NCI-H1930 (cell line): ENCODE measurements at regions not wholly inside any gene's neighbourhood (a gene's known extent, or its start where the extent isn't known, plus 50 kb on each side); places are given as distances from the start of the nearest gene placed in this dataset.

Experiments
- DNase-seq, 2 experiments: peaks; one replicate each; lab custom pipeline; 2025; lab: John Stamatoyannopoulos, UW

DNA sequence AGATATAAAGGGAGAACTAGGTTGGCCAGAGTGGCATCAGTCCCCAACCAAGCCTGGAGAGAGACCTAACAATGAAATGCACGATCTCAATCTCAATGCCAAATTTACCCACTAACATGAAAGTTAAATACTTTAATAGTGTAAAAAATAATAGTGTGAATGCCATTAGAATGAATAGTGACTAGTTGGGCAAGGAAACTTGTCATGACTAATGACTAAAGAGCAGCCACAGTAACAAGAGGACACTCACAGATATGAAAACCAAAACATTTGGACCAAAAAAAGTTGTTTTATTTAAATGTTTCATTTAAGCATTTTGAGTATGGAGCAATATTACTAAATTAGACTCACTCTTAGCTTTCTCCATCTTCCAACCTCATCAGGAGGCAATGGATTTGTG lies 1853.8 kb downstream of the EFNA5 start:
- no peak for DNase-seq

DNA sequence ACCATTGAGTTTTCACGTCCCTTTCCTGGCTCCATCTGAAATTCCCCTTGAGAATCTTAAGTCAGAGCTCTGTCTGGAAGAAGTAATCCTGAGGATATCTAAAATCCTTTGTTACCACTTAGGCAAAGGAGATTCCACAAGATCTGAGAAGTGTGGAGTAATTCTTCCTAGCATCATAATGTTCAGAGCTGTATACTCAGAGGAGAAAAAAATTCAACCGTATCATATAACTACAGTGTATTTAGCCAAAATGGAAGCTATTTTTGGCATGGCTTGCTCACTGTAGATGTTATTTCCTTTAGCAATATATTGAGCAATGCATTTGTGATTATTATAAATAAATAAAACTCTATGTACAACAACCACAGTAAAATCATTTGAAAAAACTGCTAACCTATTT lies 1858.4 kb downstream of the EFNA5 start:
- no peak for DNase-seq

DNA sequence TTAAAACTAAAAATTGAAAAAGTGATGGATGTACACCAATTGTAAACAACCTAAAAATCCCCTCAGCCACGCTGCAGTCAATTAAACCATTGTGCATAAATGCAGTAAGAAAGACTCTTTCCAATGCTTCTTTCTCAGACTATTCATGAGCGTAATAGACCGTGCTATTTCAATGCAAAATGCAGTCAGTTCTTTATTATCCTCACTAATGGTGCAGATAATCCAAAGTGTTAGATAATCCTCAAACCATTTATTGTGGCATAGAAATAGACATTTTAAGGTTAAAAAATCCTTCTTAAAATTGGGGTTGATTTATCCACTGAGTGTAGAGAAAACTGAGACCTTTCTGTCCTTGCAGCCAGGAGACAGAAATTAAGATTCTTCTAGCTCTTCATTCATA lies 1862.8 kb downstream of the EFNA5 start:
- DNase-seq, result no peak

DNA sequence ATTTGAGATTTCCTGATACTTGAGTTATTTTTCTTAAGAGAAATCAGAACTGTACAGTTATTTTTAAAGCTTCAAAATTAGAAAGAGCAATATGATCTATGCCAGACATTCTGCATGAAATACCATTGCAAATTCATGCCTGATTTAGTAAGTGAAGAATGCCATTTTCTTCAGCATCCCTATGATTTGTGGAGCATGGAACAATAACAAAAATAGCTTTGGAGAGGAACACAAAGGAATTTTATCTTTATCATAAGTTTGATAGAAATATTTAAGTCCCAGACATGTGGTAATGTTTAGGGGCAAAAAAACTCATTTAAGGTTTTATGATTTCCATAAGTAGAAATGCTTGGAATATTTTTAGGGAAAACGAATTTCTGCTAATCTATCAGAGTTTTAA lies 1863.4 kb downstream of the EFNA5 start:
- no peak for DNase-seq

DNA sequence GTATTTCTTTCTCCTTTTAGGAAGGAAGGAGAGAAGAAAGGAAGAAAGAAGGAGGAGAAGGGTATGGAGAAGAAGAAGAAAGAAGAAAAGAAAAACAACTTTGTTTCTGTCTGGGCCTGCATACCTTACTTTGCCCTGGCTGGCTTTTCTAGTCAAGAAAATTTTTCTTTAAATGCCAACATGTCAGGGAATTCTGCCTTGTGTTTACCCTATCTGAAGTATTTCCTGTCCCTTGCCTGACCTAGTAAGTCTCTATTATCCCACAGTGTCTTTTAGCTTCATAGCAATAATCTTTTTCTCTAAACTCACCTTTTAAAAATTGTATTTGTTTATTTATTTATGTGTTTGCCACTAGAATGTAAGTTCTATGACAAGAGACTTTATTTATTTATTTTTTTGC lies 1864.1 kb downstream of the EFNA5 start:
- DNase-seq, result no peak

DNA sequence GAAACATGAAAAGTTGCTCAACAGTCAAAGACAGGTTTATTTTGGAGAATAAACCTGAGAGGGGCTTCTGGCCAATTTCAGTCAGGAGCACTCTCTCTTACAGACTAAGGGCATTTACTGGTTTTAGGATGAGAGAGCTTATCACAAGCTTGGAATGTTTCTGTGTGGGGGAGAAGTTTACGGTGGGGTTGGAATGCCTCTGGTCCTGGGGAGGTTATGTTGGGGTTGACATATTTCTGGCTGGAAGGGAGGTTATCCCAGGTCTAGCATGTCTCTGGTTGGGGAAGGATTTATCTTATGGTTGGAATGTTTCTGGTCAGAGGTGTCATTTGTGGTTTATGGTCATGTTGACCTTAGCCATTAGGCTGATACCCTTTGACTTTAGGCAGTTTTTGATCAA lies 1867.3 kb downstream of the EFNA5 start:
- no peak for DNase-seq

DNA sequence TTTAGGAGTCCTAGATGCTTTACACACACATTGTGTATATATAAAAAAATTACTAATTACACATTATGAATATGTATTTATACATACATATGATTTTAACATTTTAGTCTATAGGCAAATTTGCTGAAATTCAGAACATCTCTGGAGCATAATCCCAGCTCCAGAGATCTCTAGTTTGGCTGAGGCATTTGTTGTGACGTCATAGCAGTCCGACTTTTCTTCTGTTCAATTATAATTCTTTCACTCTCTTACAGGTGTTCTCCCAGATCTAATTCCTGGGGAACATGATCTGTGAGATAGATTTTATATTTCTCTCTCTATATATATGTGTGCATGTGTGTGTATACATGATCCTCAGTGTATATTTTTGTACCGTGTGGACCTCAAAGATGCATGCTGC lies 1876.2 kb downstream of the EFNA5 start:
- no peak for DNase-seq

DNA sequence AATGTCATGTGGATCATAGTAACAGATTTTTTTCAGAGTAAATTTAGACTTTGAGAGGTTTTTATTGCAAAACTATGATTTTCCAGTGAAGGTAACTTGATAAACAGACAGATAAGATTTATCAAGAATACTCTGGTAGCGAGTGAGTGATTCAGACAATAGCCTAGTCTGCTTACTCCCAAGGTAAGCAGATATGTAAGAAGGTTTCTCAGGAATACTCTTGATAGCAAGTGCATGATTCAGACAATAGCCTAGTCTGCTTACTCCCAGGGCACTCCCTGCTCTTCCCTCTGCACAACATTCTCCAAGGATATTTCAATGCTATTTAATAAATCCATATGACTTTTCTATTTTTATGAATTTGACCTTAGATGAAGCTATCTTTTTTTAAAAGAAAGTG lies 1881.5 kb downstream of the EFNA5 start:
- no peak for DNase-seq

DNA sequence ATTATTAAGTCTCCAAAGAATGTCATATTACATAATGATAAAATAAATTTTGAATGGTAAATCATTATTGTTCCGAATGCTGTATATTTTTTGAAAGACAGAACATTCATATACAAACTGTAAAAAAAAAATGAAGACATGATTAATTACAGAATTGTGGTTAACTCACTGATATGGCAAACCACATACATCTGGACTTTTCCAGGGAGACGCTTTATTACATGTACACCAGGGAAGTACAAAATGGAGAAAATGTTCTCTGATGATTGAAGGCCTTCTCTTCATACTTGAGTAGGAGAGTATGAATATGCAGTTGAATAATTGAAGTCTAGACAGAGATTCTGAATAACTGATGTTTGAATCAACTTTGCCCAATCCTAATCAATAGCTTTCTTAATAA lies 1886.9 kb downstream of the EFNA5 start:
- no peak for DNase-seq

DNA sequence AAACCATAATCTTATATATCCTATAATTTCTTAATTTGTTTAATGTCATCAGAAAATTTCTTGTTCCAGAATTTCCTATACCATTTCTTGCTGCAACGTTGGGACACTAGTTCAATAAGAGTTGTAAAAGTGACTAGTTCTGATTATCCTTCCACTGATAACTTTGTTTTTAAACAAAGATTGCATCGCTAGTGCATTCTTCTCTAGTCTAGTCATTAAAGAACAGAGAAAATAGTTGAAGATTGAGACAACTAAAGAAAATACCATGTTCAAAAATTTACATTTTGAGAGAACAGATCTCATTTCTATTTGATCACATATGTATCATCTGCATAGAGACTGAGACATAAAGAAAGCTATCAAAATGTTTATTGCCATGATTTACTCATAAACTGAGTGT lies 1888.2 kb downstream of the EFNA5 start:
- DNase-seq, result no peak

DNA sequence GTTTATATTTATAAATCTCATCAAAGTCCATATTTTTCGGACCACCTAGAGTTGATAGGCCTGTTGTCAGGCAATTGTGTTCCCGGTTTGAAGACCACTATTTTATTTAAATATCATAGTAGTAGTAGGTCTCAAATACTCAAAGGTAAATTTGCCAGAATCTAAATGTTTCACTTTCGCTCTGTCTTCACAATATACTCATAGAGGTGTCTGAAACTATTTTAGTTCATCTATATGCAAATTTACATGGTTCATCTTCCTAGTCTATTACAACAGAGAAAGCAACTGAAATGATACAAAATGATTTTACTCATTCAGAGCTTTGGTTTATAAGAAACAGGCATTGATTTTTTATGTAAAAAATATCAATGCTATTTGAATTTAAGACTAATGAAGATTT lies 1897.5 kb downstream of the EFNA5 start:
- no peak for DNase-seq

DNA sequence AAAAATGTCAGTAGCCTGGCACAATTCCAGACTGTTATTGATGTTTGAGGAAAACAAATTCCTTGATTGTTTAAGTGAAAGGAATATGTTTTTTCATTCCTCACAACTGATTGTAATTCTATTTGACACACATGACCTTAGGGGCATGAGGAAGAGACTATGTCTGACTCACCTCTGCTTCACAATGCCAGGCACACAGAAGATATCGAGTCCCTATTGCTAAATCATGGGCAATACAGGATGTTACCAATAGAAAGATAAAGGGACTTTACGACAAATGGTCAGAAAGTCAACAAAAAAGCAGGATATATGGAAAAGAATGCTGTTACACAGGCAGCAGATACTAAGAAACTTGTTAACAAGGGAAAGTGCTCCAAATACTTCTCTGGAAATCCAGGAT lies 1903.5 kb downstream of the EFNA5 start:
- DNase-seq, result no peak

DNA sequence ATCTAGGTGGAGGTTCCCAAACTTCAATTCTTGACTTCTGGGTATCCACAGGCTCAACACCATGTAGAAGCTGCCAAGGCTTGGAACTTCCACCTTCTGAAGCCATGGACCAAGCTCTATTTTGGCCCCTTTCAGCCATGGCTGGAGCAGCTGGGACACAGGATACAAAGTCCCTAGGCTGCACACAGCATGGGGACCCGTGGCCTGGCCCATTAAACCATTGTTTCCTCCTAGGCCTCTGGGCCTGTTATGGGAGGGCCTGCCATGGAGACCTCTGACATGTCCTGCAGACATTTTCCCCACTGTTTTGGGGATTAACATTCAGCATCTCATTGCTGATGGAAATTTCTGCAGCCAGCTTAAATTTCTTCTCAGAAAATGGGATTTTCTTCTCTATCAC lies 1908.0 kb downstream of the EFNA5 start:
- DNase-seq, result no peak

DNA sequence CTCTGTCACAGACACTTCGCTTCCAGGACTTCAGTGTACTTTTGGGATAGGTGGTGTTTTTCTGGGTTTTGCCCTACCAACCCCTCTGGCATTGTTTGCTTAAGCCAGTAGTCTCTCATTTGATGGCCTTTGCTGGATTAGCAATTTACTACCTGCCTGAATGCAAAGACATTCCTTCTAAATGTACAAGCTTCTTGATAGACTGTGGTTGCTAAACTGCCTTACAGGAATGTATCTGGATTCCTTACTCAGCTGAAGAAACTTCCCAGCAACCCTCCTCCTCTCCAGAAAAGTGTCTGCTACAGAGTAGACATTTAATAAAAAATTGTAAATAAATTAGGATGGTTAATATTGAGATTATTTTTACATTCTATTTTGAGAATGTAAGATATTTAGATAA lies 1916.7 kb downstream of the EFNA5 start:
- DNase-seq, result no peak

DNA sequence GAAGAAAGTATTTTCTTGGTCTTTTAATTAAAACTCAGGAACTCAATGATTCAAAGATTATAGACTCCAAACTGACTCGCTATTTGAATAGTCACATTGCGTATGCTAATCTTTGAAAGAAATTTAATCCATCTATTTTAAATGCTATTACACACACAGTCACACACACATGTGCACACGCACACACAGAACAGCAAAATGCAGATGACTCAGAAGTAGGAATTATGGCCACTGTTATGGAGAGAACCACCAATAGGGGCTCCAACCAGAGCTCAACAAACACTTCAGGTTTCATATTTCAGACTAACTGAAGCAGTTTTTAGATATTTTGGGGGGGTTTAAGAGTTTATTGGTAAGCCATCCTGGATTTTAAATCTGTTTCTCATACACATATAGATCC lies 1917.9 kb downstream of the EFNA5 start:
- no peak for DNase-seq

DNA sequence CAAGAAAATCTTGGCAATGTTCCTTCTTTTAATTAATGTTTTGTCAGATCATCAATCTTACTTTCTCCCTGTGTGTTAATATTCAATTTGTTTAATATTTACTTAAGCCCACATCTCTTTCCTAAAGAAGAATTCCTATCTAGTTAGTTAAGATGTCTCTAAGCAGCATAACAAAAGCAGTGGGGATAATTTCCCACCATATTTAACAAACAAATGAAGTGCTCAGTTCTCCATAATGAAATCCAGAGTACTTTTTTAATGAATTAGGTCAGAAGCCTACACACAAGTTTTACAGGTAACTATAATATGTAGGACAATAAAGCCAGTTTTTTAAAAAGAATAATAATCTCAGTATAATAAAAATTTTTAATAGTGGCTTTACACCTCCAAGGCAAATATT lies 1918.8 kb downstream of the EFNA5 start:
- DNase-seq, result peak in 1 of 2 experiments; percentile 41

DNA sequence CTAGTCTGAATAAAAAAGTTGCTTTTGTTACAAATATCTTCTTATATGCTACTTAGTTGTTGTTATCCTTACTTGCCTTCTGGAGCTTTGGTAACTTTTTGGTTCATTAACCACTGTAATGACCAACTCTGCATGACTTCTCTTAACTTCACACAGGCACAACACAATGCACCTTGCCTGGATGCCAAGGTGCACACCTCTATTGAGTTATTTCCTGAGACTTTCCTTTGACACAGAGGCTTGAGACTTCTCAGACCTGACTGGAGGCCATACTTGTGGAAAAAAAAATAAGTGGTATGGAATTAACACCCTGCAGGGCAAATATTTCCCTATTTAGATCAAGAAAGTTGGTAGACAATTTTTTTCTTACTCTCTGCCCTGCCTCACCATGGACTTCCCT lies 1925.6 kb downstream of the EFNA5 start:
- no peak for DNase-seq

DNA sequence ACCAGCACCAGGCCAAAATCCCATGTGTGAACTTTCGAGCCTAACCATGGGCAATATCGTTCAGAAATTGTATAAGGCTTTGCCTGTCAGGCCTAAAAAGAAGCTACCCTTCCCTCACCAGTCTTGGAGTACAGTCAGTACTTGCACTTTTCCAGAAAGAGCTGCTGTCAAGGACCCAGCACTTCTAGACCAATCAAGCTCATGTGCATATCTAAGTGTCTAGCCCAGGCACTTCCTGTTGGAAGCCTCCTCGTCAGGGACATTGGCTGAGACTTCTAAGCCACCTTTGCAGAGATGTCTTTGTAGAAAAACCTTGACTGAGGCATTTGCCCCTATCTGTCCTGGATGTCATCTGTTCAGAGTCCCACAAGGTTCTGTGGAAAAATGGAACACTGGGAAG lies 1930.5 kb downstream of the EFNA5 start:
- no peak for DNase-seq

DNA sequence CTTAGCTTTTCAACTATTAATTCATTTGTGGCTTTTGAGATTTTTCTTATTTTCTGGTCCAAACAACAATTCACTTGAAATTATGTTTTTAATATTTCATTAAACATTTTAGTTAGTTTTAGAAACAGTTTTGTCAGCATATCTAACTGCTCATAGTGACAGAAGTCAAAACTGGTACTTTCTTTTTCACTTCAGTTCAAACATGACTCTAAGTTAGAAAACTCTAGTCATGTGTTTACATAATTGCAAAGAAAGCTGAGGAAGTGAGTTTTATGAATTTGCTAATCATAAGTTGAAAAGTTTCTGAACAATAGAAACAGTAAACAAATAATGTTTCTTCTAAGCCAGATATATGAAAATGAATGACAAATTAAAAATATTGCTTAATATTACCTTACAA lies 1931.0 kb downstream of the EFNA5 start:
- no peak for DNase-seq

DNA sequence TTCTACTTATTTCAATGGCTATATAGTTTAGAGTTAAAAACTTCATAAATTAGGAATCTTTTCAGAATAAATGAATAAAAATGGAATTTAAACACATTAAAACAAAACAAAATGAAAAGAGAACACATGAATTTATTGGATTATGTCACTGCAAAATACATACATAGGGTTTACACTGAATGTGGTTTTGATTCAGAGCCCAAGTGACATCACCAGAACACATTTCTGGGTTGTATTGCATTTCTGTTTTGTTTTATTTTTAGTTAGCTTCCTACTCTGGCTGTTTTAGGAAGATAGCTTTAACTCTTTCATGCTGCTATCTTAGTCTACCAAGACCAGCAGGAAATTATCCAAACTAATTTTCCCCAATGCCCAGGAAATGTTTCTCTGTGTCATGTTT lies 1935.0 kb downstream of the EFNA5 start:
- DNase-seq, result no peak

DNA sequence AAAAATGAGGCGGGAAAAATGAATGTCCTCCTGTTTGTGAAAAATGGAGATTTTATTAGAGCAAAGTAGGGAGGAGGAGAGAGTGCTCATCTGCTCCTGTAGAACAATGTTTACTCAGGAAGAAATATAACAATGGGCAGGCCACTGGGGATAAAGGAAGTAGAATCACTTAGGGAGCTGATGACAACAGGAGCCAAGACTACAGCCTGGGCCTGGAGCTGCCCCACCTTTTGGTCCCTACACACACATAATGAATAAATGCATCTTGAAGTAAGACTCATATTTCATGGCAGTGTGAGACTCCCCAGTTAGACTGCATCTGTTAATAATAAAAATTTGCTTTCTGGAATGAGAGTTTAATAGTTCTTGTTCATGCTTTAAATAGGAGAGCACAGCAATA lies 1939.8 kb downstream of the EFNA5 start:
- no peak for DNase-seq

DNA sequence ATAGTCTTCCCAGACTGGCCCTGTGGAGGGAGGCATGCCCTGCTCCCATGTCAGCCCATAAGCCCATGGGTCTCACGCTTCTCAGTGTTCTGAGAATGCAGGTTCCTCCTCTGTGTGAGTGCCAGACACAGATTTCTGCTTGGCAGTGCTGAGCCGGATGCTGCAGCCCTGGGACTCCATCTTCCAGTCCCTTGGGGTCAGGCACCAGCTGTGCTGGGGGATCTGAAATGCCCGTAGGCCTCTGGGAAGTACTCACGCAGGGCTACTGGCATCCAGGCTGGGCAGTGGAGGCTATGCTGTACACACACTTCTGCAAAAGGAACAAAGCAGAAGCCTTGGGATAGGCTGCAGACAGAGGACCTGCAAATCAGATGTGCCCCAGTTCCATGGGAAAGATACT lies 1944.6 kb downstream of the EFNA5 start:
- DNase-seq, result no peak

DNA sequence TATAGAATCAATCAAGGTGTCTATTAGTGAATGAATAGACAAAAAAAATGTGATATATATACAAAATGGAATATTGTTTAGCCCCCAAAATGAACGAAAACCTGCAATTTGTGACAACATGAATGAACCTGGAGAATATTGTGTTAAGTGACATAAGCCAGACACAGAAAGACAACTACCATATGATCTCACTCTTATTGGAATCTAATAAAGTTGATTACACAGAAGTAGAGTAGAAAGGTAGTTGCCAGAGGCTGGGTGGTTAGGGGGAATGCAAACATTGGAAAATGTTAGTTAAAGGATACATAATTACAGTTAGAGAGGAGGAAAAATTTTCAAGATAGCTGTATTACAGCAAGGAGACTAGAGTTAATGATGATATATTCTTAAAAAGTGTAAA lies 1962.3 kb downstream of the EFNA5 start:
- no peak for DNase-seq

DNA sequence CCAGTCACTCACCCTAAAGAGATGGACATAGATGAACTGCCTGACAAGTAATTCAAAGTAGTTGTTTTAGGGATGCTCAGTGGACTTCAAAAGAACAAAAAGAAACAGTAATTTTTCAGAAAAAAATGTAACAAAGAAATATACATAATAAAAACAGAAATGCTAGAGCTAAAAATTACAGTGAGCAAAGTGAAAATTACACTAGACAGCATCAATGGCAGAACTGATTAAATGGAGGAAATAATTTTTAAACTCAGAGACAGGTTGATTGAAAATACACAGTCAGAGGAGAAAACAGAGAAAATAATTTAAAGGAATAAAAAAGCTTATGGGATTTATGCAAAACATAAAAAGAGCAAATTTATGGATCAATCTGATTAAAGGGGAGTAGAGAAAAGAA lies 1968.4 kb downstream of the EFNA5 start:
- DNase-seq, result no peak

DNA sequence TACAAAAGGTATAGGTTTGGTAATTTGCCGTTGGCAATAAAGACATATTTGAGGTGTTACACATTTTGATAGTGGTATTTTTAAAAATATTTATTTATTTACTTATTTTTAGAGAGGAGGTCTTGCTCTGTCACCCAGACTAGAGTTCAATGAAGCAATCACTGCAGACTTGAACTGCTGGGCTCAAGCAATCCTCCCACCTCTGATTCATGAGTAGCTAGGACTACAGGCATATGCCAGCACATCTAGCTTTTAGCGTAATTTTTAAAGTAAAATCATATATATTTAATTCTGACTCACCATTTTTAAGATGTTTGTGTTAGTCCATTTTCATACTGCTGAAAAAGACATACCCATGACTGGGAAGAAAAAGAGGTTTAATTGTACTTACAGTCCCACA lies 1974.3 kb downstream of the EFNA5 start:
- no peak for DNase-seq
